Kidney (tissue), 13 donors: ENCODE measurements at regions not wholly inside any gene's neighbourhood (a gene's known extent, or its start where the extent isn't known, plus 50 kb on each side); places are given as distances from the start of the nearest gene placed in this dataset.
"Not testable (repeated sequence)": the region's sequence is repeated elsewhere in the genome, so short reads cannot be mapped to it uniquely, and the experiment has no call there.

ENCODE experiments used
- DNase-seq, 5 donors: peaks; one replicate each; pipeline ENCODE4 v3.0.0-alpha.2; 2013 to 2020
- FAIRE-seq: peaks from 2 replicates; lab custom pipeline; 2012; peaks lifted over from hg19 to GRCh38; lab: Jason Lieb, UNC
- H3K27ac ChIP-seq, 2 donors: one replicate each; pipeline ENCODE4 v1.7.0; 2013; ENCODE audit warnings: low read depth in 2 of 2, low read length in 2 of 2, inconsistent platforms in 1 of 2
- H3K27me3 ChIP-seq: one replicate; pipeline ENCODE4 v1.7.1; 2013; ENCODE audit warnings: low read length, inconsistent platforms; ENCODE audit not compliant: control insufficient read depth, insufficient read depth
- H3K36me3 ChIP-seq, 3 donors: one replicate each; pipeline versions ENCODE4 v1.7.0 to v1.7.1; 2013; ENCODE audit warnings: low read length in 3 of 3, control low read depth in 1 of 3, inconsistent platforms in 1 of 3; ENCODE audit not compliant: insufficient read depth in 3 of 3, control insufficient read depth in 2 of 3
- H3K4me1 ChIP-seq, 3 donors: one replicate each; pipeline versions ENCODE4 v1.7.0 to v1.7.1; 2013; ENCODE audit warnings: low read length in 3 of 3, inconsistent platforms in 1 of 3, low read depth in 1 of 3; ENCODE audit not compliant: control insufficient read depth in 2 of 3, insufficient read depth in 2 of 3
- H3K4me3 ChIP-seq, 3 donors: one replicate each; pipeline versions ENCODE4 v1.7.0 to v1.8.1; 2013; ENCODE audit warnings: low read length in 3 of 3, control low read depth in 1 of 3, inconsistent platforms in 1 of 3
- H3K9ac ChIP-seq, 3 donors: one replicate each; pipeline versions ENCODE4 v1.7.0 to v1.7.1; 2013; ENCODE audit warnings: low read length in 3 of 3, control low read depth in 1 of 3, inconsistent platforms in 1 of 3
- H3K9me3 ChIP-seq, 3 donors: one replicate each; pipeline versions ENCODE4 v1.7.0 to v1.7.1; 2013; ENCODE audit warnings: low read length in 3 of 3, control low read depth in 1 of 3, inconsistent platforms in 1 of 3; ENCODE audit not compliant: control insufficient read depth in 2 of 3, insufficient read depth in 1 of 3
- intact Hi-C: fragments of 100-400 bp; cut with DNase I; formaldehyde crosslinking; loops from one replicate; pipeline ENCODE4 v1.11.1; 2022
- TF ChIP-seq, protein P1 (sequence below): IDR thresholded peaks from 3 replicates; pipeline ENCODE4 v1.5.1; 2012; ENCODE audit warnings: mild to moderate bottlenecking, moderate library complexity, borderline replicate concordance; ENCODE audit not compliant: insufficient read depth; ENCODE audit errors: extremely low read depth
- donor health status: control.
- donor health status: control.
- donor health status: control.
- donor health status: control.
- donor health status: control.
- donor health status: DM: yes; HTN: yes; CAD: no.
- donor health status: Normal renal cell carcinoma (clear cell type).

DNA sequence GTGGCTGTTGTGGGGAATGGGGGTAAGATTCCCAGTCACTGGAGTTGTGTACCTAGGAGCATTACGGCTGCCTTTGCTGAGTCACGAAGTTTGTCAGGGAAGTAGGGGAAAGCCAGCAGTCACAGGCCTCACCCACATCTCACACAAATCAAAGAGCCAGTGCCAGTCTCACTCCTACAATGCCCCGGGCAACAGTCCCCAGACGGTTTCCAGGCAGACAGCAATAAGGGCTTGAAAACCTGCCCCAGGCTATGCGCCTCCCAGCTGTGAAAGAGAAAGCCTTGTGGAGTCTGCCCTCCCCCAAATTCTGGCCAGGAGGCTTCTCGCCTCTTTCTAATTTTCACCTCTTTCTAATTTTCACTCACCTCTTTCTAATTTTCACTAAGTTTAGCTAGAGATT, 142.3 kb upstream of the EDNRB start:
- no peak overlapping the region for H3K9ac ChIP-seq
- intact Hi-C loops: no loop called here
- no peaks in the 10 kb centered on the region for H3K4me1 ChIP-seq
- FAIRE-seq: no peak
- DNase-seq: no peak
- H3K27ac ChIP-seq: no peak overlapping the region
- no peaks in the 10 kb centered on the region for H3K36me3 ChIP-seq
- peaks cover 0 to 4% (median 0%) of the 10 kb centered on the region in 3 donors for H3K9me3 ChIP-seq
- no peak overlapping the region for H3K4me3 ChIP-seq
- H3K27me3 ChIP-seq: no peaks in the 10 kb centered on the region
- TF ChIP-seq, protein P1, sequence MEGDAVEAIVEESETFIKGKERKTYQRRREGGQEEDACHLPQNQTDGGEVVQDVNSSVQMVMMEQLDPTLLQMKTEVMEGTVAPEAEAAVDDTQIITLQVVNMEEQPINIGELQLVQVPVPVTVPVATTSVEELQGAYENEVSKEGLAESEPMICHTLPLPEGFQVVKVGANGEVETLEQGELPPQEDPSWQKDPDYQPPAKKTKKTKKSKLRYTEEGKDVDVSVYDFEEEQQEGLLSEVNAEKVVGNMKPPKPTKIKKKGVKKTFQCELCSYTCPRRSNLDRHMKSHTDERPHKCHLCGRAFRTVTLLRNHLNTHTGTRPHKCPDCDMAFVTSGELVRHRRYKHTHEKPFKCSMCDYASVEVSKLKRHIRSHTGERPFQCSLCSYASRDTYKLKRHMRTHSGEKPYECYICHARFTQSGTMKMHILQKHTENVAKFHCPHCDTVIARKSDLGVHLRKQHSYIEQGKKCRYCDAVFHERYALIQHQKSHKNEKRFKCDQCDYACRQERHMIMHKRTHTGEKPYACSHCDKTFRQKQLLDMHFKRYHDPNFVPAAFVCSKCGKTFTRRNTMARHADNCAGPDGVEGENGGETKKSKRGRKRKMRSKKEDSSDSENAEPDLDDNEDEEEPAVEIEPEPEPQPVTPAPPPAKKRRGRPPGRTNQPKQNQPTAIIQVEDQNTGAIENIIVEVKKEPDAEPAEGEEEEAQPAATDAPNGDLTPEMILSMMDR: no peak

- DNase-seq, intact Hi-C loops, H3K9me3 ChIP-seq, H3K9ac ChIP-seq, H3K27me3 ChIP-seq, H3K36me3 ChIP-seq, FAIRE-seq, H3K4me1 ChIP-seq, H3K4me3 ChIP-seq, H3K27ac ChIP-seq: not testable (repeated sequence)
These were observed 138.2 kb upstream of the EDNRB start for GRCh38 chr13:78056865-78057264.

DNA sequence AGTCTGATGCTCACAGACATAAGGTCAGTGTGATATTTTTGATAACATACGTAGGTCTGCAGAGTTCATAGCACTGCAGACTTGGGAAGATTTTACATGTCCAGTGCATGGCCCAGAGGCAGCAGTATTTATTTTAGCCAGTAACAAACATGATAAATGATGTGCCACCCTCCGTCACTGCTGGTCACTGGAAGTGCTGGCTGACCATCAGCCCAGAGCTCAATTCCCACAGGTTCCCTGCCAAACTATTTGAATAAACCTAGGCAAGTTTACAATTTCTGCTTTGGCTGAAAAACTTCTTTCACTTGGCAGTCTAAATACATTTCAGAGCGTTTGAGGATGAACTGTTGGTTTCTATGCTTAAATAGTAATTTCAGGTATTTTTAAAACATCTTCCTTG, 135.5 kb upstream of the EDNRB start:
- no peaks in the 10 kb centered on the region for H3K4me1 ChIP-seq
- DNase-seq: no peak
- no peaks in the 10 kb centered on the region for H3K36me3 ChIP-seq
- intact Hi-C loops: no loop called here
- TF ChIP-seq, protein P1: no peak
- no peaks in the 10 kb centered on the region for H3K27me3 ChIP-seq
- no peak overlapping the region for H3K27ac ChIP-seq
- no peak overlapping the region for H3K9ac ChIP-seq
- H3K9me3 ChIP-seq: peaks cover 0 to 4% (median 0%) of the 10 kb centered on the region in 3 donors
- no peak overlapping the region for H3K4me3 ChIP-seq
- FAIRE-seq: no peak

DNA sequence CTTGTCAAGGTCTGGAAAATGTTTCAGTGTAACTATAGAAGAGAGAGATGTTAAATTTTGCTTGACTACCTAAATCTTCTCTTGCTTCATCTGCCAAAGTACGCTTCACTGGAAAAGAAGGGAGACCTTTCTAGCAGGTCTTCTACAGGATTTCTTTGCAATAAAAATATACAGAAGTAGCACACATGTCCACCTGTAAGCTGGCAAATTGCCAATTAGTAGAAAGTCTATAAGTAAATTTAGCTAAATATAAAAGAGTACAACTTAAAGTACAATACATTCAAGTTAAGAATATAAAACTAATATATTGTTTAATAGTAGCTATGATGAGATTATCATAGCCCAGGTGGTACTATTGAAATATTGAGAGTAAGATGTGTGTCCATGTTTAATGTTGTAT, 128.5 kb upstream of the EDNRB start:
- no peak for FAIRE-seq
- Histone ChIP-seq H3K36me3 (no peaks in the 10 kb centered on the region), H3K4me1 (no peaks in the 10 kb centered on the region), H3K4me3 (no peak overlapping the region), H3K27me3 (no peaks in the 10 kb centered on the region), H3K9ac (no peak overlapping the region), H3K27ac (no peak overlapping the region), H3K9me3 (no peaks in the 10 kb centered on the region)
- TF ChIP-seq, protein P1: no peak
- intact Hi-C loops: no loop called here
- DNase-seq: no peak
